IMR-90 (cell line): ENCODE measurements at regions not wholly inside any gene's neighbourhood (a gene's known extent, or its start where the extent isn't known, plus 50 kb on each side); places are given as distances from the start of the nearest gene placed in this dataset.

Experiments
- ATAC-seq: fragments of 200-7000 bp; cut with Tn5 transposase; 2 replicates; pipeline ENCODE4 v1.9.1; 2020; ENCODE audit warnings: low read depth, mild to moderate bottlenecking, moderate library complexity
- BruUV-seq: library from RNA; stranded (reverse); fragments of 400-500 nt; replicated peaks from 2 replicates; lab custom pipeline; 2021; lab: Mats Ljungman, UMichigan
- CTCF ChIA-PET: fragments of 300-600 bp; formaldehyde crosslinking; extraction: SDS; loops from one replicate; lab custom pipeline; 2021; ENCODE audit warnings: antibody characterized with exemption; lab: Yijun Ruan, JAX
- POLR2A ChIA-PET: fragments of 300-600 bp; sonication (Branson Sonifier 250); formaldehyde crosslinking; loops from one replicate; lab custom pipeline; 2022; ENCODE audit warnings: antibody characterized with exemption; ENCODE audit not compliant: unreplicated experiment; lab: Charles Lee
- DNase-seq: peaks from one replicate; pipeline ENCODE4 v3.0.0; 2013
- H2AFZ ChIP-seq: replicated peaks from 2 replicates; pipeline ENCODE3; 2013; ENCODE audit warnings: low read length, mild to moderate bottlenecking; ENCODE audit not compliant: poor library complexity
- H2AK5ac ChIP-seq: 2 replicates; pipeline ENCODE4 v1.6.1; 2013; ENCODE audit warnings: low read depth, low read length, inconsistent platforms
- H2AK9ac ChIP-seq: replicated peaks from 2 replicates; pipeline ENCODE3; 2013; ENCODE audit warnings: mild to moderate bottlenecking, low read depth, low read length, moderate library complexity; ENCODE audit not compliant: poor library complexity
- H2BK120ac ChIP-seq: 2 replicates; pipeline ENCODE4 v1.6.1; 2013; ENCODE audit warnings: low read depth, low read length, inconsistent platforms
- H2BK15ac ChIP-seq: 3 replicates; pipeline ENCODE4 v1.6.1; 2013; ENCODE audit warnings: low read depth, low read length, inconsistent platforms
- H2BK20ac ChIP-seq: 2 replicates; pipeline ENCODE4 v1.6.1; 2013; ENCODE audit warnings: low read depth, mild to moderate bottlenecking, inconsistent platforms, low read length, moderate library complexity
- H2BK5ac ChIP-seq: 2 replicates; pipeline ENCODE4 v1.6.1; 2013; ENCODE audit warnings: mild to moderate bottlenecking, low read depth, low read length, inconsistent platforms; ENCODE audit not compliant: poor library complexity, severe bottlenecking
- H3K14ac ChIP-seq: replicated peaks from 2 replicates; pipeline ENCODE4 v1.6.1; 2013; ENCODE audit warnings: low read depth, low read length, inconsistent platforms
- H3K18ac ChIP-seq: 2 replicates; pipeline ENCODE4 v1.6.1; 2013; ENCODE audit warnings: low read depth, low read length, control low read depth
- H3K23ac ChIP-seq: 2 replicates; pipeline ENCODE4 v1.6.1; 2013; ENCODE audit warnings: low read depth, low read length, inconsistent platforms
- H3K27ac ChIP-seq: 2 replicates; pipeline ENCODE4 v1.5.1; 2013; ENCODE audit warnings: mild to moderate bottlenecking, control low read depth, low read length; ENCODE audit not compliant: insufficient read depth
- H3K27me3 ChIP-seq: 2 replicates; pipeline ENCODE4 v1.6.1; 2013; ENCODE audit warnings: low read length; ENCODE audit not compliant: control insufficient read depth, insufficient read depth
- H3K36me3 ChIP-seq: 2 replicates; pipeline ENCODE4 v1.6.1; 2013; ENCODE audit warnings: low read length, mixed read lengths; ENCODE audit not compliant: control insufficient read depth, insufficient read depth
- H3K4ac ChIP-seq: 2 replicates; pipeline ENCODE4 v1.6.1; 2013; ENCODE audit warnings: low read depth, low read length, inconsistent platforms
- H3K4me1 ChIP-seq: 2 replicates; pipeline ENCODE4 v1.6.1; 2013; ENCODE audit warnings: low read length, mixed read lengths; ENCODE audit not compliant: control insufficient read depth, insufficient read depth
- H3K4me2 ChIP-seq: 2 replicates; pipeline ENCODE4 v1.6.1; 2013; ENCODE audit warnings: low read depth, mild to moderate bottlenecking, control low read depth, low read length, moderate library complexity
- H3K4me3 ChIP-seq: 2 replicates; pipeline ENCODE4 v1.5.1; 2013; ENCODE audit warnings: low read depth, mild to moderate bottlenecking, control low read depth, low read length, moderate library complexity; ENCODE audit not compliant: insufficient read depth
- H3K56ac ChIP-seq: 2 replicates; pipeline ENCODE4 v1.6.1; 2013; ENCODE audit warnings: low read length, inconsistent platforms; ENCODE audit not compliant: insufficient read depth; ENCODE audit errors: extremely low read depth
- H3K79me1 ChIP-seq, 2 experiments: 2 replicates each; pipeline ENCODE4 v1.6.1; 2013; ENCODE audit warnings: low read length in 2 of 2, inconsistent platforms in 1 of 2, low read depth in 1 of 2
- H3K9ac ChIP-seq: 2 replicates; pipeline ENCODE4 v1.6.1; 2013; ENCODE audit warnings: low read depth, low read length, control low read depth
- H3K9me1 ChIP-seq: 2 replicates; pipeline ENCODE4 v1.6.1; 2013; ENCODE audit warnings: low read length, inconsistent platforms; ENCODE audit not compliant: insufficient read depth
- H3K9me3 ChIP-seq: 2 replicates; pipeline ENCODE4 v1.6.1; 2013; ENCODE audit warnings: low read length; ENCODE audit not compliant: control insufficient read depth, insufficient read depth
- H4K20me1 ChIP-seq: 2 replicates; pipeline ENCODE4 v1.6.1; 2013; ENCODE audit warnings: low read length, inconsistent platforms; ENCODE audit not compliant: insufficient read depth
- H4K5ac ChIP-seq: 2 replicates; pipeline ENCODE4 v1.6.1; 2013; ENCODE audit warnings: mild to moderate bottlenecking, low read depth, low read length, control low read depth
- H4K8ac ChIP-seq, 2 experiments: 2 replicates each; pipeline ENCODE4 v1.6.1; 2013; ENCODE audit warnings: low read depth in 2 of 2, low read length in 2 of 2, control low read depth in 1 of 2, inconsistent platforms in 1 of 2
- H4K91ac ChIP-seq: 2 replicates; pipeline ENCODE4 v1.6.1; 2013; ENCODE audit warnings: low read depth, low read length, inconsistent platforms; ENCODE audit not compliant: insufficient read depth
- CEBPB ChIP-seq: IDR thresholded peaks from 2 replicates; pipeline ENCODE4 v1.6.1; 2012; ENCODE audit warnings: low read depth, low read length, improper control_type of control experiment
- CHD1 ChIP-seq: IDR thresholded peaks from 2 replicates; pipeline ENCODE4 v1.6.1; 2012; ENCODE audit warnings: low read depth, low read length, improper control_type of control experiment
- MAFK ChIP-seq: IDR thresholded peaks from 2 replicates; pipeline ENCODE4 v1.6.1; 2012; ENCODE audit warnings: low read depth, low read length, improper control_type of control experiment
- MAZ ChIP-seq: IDR thresholded peaks from 2 replicates; pipeline ENCODE4 v1.6.1; 2012; ENCODE audit warnings: low read depth, mild to moderate bottlenecking, low read length, improper control_type of control experiment, moderate library complexity, borderline replicate concordance
- MXI1 ChIP-seq: IDR thresholded peaks from 2 replicates; pipeline ENCODE4 v1.6.1; 2012; ENCODE audit warnings: low read depth, mild to moderate bottlenecking, low read length, moderate library complexity, borderline replicate concordance
- POLR2A ChIP-seq: IDR thresholded peaks from 2 replicates; pipeline ENCODE4 v1.6.1; 2012; ENCODE audit warnings: mild to moderate bottlenecking, low read depth, low read length
- RCOR1 ChIP-seq: IDR thresholded peaks from 2 replicates; pipeline ENCODE4 v1.6.1; 2012; ENCODE audit warnings: mild to moderate bottlenecking, low read length, improper control_type of control experiment; ENCODE audit not compliant: insufficient replicate concordance
- RFX5 ChIP-seq: IDR thresholded peaks from 2 replicates; pipeline ENCODE4 v1.8.0; 2012; ENCODE audit warnings: low read depth, mild to moderate bottlenecking, low read length, moderate library complexity
- SMC3 ChIP-seq: fragments of 150-350 bp; IDR thresholded peaks from 2 replicates; pipeline ENCODE4 v1.6.1; 2016; ENCODE audit warnings: low read depth, mild to moderate bottlenecking, antibody characterized with exemption, low read length, moderate library complexity
- USF2 ChIP-seq: fragments of 150-350 bp; IDR thresholded peaks from 2 replicates; pipeline ENCODE4 v1.6.1; 2017; ENCODE audit warnings: mild to moderate bottlenecking, antibody characterized with exemption, low read length, low read depth
- WGBS, 2 experiments: methylation state at CpG; one replicate each; pipeline versions ENCODE4 v1.1.5 to v1.1.7; 2013; ENCODE audit warnings: missing lambda C conversion rate in 2 of 2; ENCODE audit not compliant: insufficient read length in 1 of 2; ENCODE audit errors: extremely low coverage in 2 of 2; 5-methylcytosine and 5-hydroxymethylcytosine counted together
- dilution Hi-C: fragments of 300-500 bp; cut with HindIII; formaldehyde crosslinking; loops from one replicate; pipeline ENCODE4 v1.14.3; 2018; ENCODE audit warnings: low sequenced_read_pairs; ENCODE audit not compliant: unreplicated experiment
- in situ Hi-C: fragments of 300-500 bp; cut with MboI; formaldehyde crosslinking; loops from 3 replicates; pipeline ENCODE4 v1.14.3; 2019; ENCODE audit warnings: low sequenced_read_pairs, inconsistent platforms, mixed read lengths
- intact Hi-C: fragments of 100-400 bp; cut with micrococcal nuclease; formaldehyde crosslinking; loops from 2 replicates; pipeline ENCODE4 v1.10.0; 2022
- TF ChIP-seq, protein P1 (sequence below): conservative IDR thresholded peaks from 2 replicates; pipeline ENCODE4 v1.5.1; 2012; ENCODE audit warnings: mild to moderate bottlenecking, low read depth, low read length, improper control_type of control experiment
- TF ChIP-seq, protein P2 (sequence below): fragments of 150-350 bp; IDR thresholded peaks from 2 replicates; pipeline ENCODE4 v1.6.1; 2016; ENCODE audit warnings: low read depth, mild to moderate bottlenecking, low read length, moderate library complexity, borderline replicate concordance

- Histone ChIP-seq H2AK9ac (no peak overlapping the region), H3K18ac (no peak overlapping the region), H2AFZ (no peak overlapping the region), H3K56ac (no peak overlapping the region), H4K8ac (no peak overlapping the region), H2BK20ac (no peak overlapping the region), H3K9me3 (peaks cover 3% of the 10 kb centered on the region; the same call in 1 of the 2 replicates), H2BK120ac (no peak overlapping the region), H3K79me1 (no peaks in the 10 kb centered on the region), H3K27me3 (no peaks in the 10 kb centered on the region), H3K9me1 (no peaks in the 10 kb centered on the region), H3K4me1 (no peaks in the 10 kb centered on the region), H4K91ac (no peak overlapping the region), H2AK5ac (no peak overlapping the region), H3K14ac (no peak overlapping the region), H3K36me3 (no peaks in the 10 kb centered on the region), H4K5ac (no peak overlapping the region), H3K9ac (no peak overlapping the region), H3K4me2 (no peak overlapping the region), H3K4me3 (no peak overlapping the region), H3K27ac (no peak overlapping the region), H2BK5ac (no peak overlapping the region), H3K4ac (no peak overlapping the region), H4K20me1 (no peaks in the 10 kb centered on the region), H2BK15ac (no peak overlapping the region), H3K23ac (no peak overlapping the region)
- intact Hi-C loops: no loop called here
- DNase-seq: no peak
- ATAC-seq: no peak
- WGBS, 2 experiments: no CpG with 5 or more reads among the region's 1 CpG
- BruUV-seq: no TSS peak
- in situ Hi-C loops: no loop called here
- ChIA-PET CTCF (no interaction called here), POLR2A (no interaction called here)
- TF ChIP-seq MAFK (no peak), RFX5 (no peak), CHD1 (no peak), MAZ (no peak), RCOR1 (no peak), USF2 (no peak), CEBPB (no peak), POLR2A (no peak), SMC3 (no peak), MXI1 (no peak)
- TF ChIP-seq, protein P1, sequence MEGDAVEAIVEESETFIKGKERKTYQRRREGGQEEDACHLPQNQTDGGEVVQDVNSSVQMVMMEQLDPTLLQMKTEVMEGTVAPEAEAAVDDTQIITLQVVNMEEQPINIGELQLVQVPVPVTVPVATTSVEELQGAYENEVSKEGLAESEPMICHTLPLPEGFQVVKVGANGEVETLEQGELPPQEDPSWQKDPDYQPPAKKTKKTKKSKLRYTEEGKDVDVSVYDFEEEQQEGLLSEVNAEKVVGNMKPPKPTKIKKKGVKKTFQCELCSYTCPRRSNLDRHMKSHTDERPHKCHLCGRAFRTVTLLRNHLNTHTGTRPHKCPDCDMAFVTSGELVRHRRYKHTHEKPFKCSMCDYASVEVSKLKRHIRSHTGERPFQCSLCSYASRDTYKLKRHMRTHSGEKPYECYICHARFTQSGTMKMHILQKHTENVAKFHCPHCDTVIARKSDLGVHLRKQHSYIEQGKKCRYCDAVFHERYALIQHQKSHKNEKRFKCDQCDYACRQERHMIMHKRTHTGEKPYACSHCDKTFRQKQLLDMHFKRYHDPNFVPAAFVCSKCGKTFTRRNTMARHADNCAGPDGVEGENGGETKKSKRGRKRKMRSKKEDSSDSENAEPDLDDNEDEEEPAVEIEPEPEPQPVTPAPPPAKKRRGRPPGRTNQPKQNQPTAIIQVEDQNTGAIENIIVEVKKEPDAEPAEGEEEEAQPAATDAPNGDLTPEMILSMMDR: no peak
- TF ChIP-seq, protein P2, sequence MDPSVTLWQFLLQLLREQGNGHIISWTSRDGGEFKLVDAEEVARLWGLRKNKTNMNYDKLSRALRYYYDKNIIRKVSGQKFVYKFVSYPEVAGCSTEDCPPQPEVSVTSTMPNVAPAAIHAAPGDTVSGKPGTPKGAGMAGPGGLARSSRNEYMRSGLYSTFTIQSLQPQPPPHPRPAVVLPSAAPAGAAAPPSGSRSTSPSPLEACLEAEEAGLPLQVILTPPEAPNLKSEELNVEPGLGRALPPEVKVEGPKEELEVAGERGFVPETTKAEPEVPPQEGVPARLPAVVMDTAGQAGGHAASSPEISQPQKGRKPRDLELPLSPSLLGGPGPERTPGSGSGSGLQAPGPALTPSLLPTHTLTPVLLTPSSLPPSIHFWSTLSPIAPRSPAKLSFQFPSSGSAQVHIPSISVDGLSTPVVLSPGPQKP: no peak
- dilution Hi-C loops: no loop called here
Observed at GRCh38 chr13:58097831-58098230, 466.3 kb downstream of the PCDH17 start.
